HEK293 (cell line): ENCODE measurements at regions not wholly inside any gene's neighbourhood (a gene's known extent, or its start where the extent isn't known, plus 50 kb on each side); places are given as distances from the start of the nearest gene placed in this dataset.
"Not testable (repeated sequence)": the region's sequence is repeated elsewhere in the genome, so short reads cannot be mapped to it uniquely, and the experiment has no call there.

Experiments
- CTCF ChIA-PET: fragments of 350-600 bp; formaldehyde crosslinking; extraction: SDS; loops from one replicate; lab custom pipeline; 2021; ENCODE audit warnings: antibody characterized with exemption; lab: Yijun Ruan, JAX
- POLR2A ChIA-PET: fragments of 300-600 bp; formaldehyde crosslinking; extraction: SDS; loops from one replicate; lab custom pipeline; 2020; ENCODE audit warnings: antibody characterized with exemption, inconsistent platforms; lab: Yijun Ruan, JAX
- H3K27ac ChIP-seq: fragments of 200-500 bp; sonication (Bioruptor generic); 2 replicates; pipeline ENCODE4 v1.5.1; 2014; ENCODE audit warnings: low read depth, low read length, control low read depth, inconsistent platforms; ENCODE audit errors: extremely low read depth
- H3K36me3 ChIP-seq, 2 experiments: fragments of 200-500 bp in 1 of 2; sonication (Bioruptor generic) in 1 of 2; 1 replicate in 1 of 2; 2 replicates in 1 of 2; pipeline ENCODE4 v1.5.1; 2014 to 2017; ENCODE audit warnings: inconsistent platforms in 2 of 2, low read length in 2 of 2; ENCODE audit not compliant: control insufficient read depth in 2 of 2, insufficient read depth in 1 of 2
- H3K4me1 ChIP-seq: fragments of 200-500 bp; sonication (Bioruptor generic); 2 replicates; pipeline ENCODE4 v1.5.1; 2014; ENCODE audit warnings: mild to moderate bottlenecking, low read length, inconsistent platforms; ENCODE audit not compliant: control insufficient read depth, insufficient read depth
- H3K4me3 ChIP-seq: 2 replicates; pipeline ENCODE4 v1.5.1; 2011; ENCODE audit warnings: low read depth, mild to moderate bottlenecking, control low read depth, low read length, moderate library complexity
- H3K9me3 ChIP-seq: fragments of 200-500 bp; sonication (Bioruptor generic); 2 replicates; pipeline ENCODE4 v1.5.1; 2014; ENCODE audit warnings: low read depth, low read length, inconsistent platforms; ENCODE audit not compliant: control insufficient read depth, insufficient read depth
- IKZF3 ChIP-seq: fragments of 450-650 bp; IDR thresholded peaks from 2 replicates; pipeline ENCODE4 v1.5.0; 2018; ENCODE audit warnings: missing biosample characterization, mild to moderate bottlenecking, missing genetic modification characterization, moderate library complexity
- KLF10 ChIP-seq: fragments of 450-650 bp; IDR thresholded peaks from 2 replicates; pipeline ENCODE4 v1.5.1; 2018; ENCODE audit warnings: missing biosample characterization, mild to moderate bottlenecking, missing genetic modification characterization
- OVOL3 ChIP-seq: fragments of 450-650 bp; formaldehyde crosslinking; IDR thresholded peaks from 2 replicates; pipeline ENCODE4 v1.5.1; 2016; ENCODE audit warnings: missing biosample characterization, missing genetic modification characterization
- PRDM10 ChIP-seq: fragments of 450-650 bp; formaldehyde crosslinking; IDR thresholded peaks from 2 replicates; pipeline ENCODE4 v1.5.1; 2016; ENCODE audit warnings: missing biosample characterization, missing genetic modification characterization
- SETDB1 ChIP-seq: IDR thresholded peaks from one replicate; pipeline ENCODE4 v1.6.1; 2017; ENCODE audit warnings: mild to moderate bottlenecking, low read length, moderate library complexity, mixed read lengths; ENCODE audit not compliant: insufficient read length
- ZBTB44 ChIP-seq: fragments of 450-650 bp; IDR thresholded peaks from 2 replicates; pipeline ENCODE4 v1.5.1; 2018; ENCODE audit warnings: missing biosample characterization, mild to moderate bottlenecking, missing genetic modification characterization
- ZFP69B ChIP-seq: fragments of 450-650 bp; formaldehyde crosslinking; IDR thresholded peaks from 2 replicates; pipeline ENCODE4 v1.5.1; 2016; ENCODE audit warnings: missing biosample characterization, missing genetic modification characterization
- ZNF133 ChIP-seq: fragments of 450-650 bp; formaldehyde crosslinking; IDR thresholded peaks from 2 replicates; pipeline ENCODE4 v1.5.1; 2016; ENCODE audit warnings: missing biosample characterization, missing genetic modification characterization
- ZNF174 ChIP-seq: fragments of 450-650 bp; formaldehyde crosslinking; IDR thresholded peaks from 2 replicates; pipeline ENCODE4 v1.5.0; 2017; ENCODE audit warnings: missing biosample characterization, mild to moderate bottlenecking, missing genetic modification characterization
- ZNF2 ChIP-seq: fragments of 450-650 bp; formaldehyde crosslinking; IDR thresholded peaks from 2 replicates; pipeline ENCODE4 v1.5.1; 2016; ENCODE audit warnings: missing biosample characterization, missing genetic modification characterization
- ZNF202 ChIP-seq: fragments of 450-650 bp; formaldehyde crosslinking; IDR thresholded peaks from 2 replicates; pipeline ENCODE4 v1.5.1; 2016; ENCODE audit warnings: missing biosample characterization, missing genetic modification characterization, borderline replicate concordance
- ZNF266 ChIP-seq: fragments of 450-650 bp; formaldehyde crosslinking; IDR thresholded peaks from 2 replicates; pipeline ENCODE4 v1.5.1; 2016; ENCODE audit warnings: missing biosample characterization, missing genetic modification characterization, low read depth
- ZNF362 ChIP-seq: fragments of 450-650 bp; formaldehyde crosslinking; IDR thresholded peaks from 2 replicates; pipeline ENCODE4 v1.5.1; 2016; ENCODE audit warnings: missing biosample characterization, missing genetic modification characterization
- ZNF426 ChIP-seq: fragments of 450-650 bp; formaldehyde crosslinking; IDR thresholded peaks from 2 replicates; pipeline ENCODE4 v1.5.1; 2017; ENCODE audit warnings: missing biosample characterization, missing genetic modification characterization, mild to moderate bottlenecking, inconsistent platforms, moderate library complexity
- ZNF555 ChIP-seq: fragments of 450-650 bp; formaldehyde crosslinking; conservative IDR thresholded peaks from 2 replicates; pipeline ENCODE4 v1.5.1; 2017; ENCODE audit warnings: missing biosample characterization, mild to moderate bottlenecking, missing genetic modification characterization, inconsistent platforms
- ZNF660 ChIP-seq: fragments of 450-650 bp; IDR thresholded peaks from 2 replicates; pipeline ENCODE4 v1.5.1; 2018; ENCODE audit warnings: missing biosample characterization, mild to moderate bottlenecking, missing genetic modification characterization
- ZNF792 ChIP-seq: fragments of 450-650 bp; formaldehyde crosslinking; IDR thresholded peaks from 2 replicates; pipeline ENCODE4 v1.5.1; 2016; ENCODE audit warnings: missing biosample characterization, missing genetic modification characterization

- no peak for TF ChIP-seq ZNF362
- no peak for TF ChIP-seq ZNF660 (tag by site-specific recombination)
- TF ChIP-seq ZNF2 = no peak
- TF ChIP-seq ZNF426 (tag by site-specific recombination) = no peak
- TF ChIP-seq ZNF174 (tag by site-specific recombination) = no peak
- TF ChIP-seq KLF10 (tag by site-specific recombination) = no peak
Observed at GRCh38 chr2:174673876-174674275, 76.3 kb upstream of the WIPF1 start (continued).

GRCh38 chr2:174673440-174673839 lies 75.8 kb upstream of the WIPF1 start:
- CTCF ChIA-PET = interaction anchor here (0.7 to 2.5 kb wide), 3 partner anchors 13 to 941 kb away, joined by 4 to 9 read pairs (median 5); no protein-coding TSS in a partner anchor
- Histone ChIP-seq H3K9me3 (no peaks in the 10 kb centered on the region), H3K27ac (no peak overlapping the region), H3K4me1 (peaks cover 8% of the 10 kb centered on the region), H3K36me3 (peaks cover 7 to 10% of the 10 kb centered on the region in 2 experiments; a peak in 2 of 3 replicates), H3K4me3 (no peak overlapping the region)
- TF ChIP-seq ZNF792 (tag by site-specific recombination) = no peak
- no peak for TF ChIP-seq ZBTB44 (tag by site-specific recombination)
- TF ChIP-seq ZFP69B (tag by site-specific recombination) = no peak
- TF ChIP-seq IKZF3 (tag by site-specific recombination) = no peak
- no peak for TF ChIP-seq ZNF266
- TF ChIP-seq PRDM10 = no peak
- POLR2A ChIA-PET = no interaction called here

GRCh38 chr2:174671532-174671931 lies 73.9 kb upstream of the WIPF1 start:
- POLR2A ChIA-PET, CTCF ChIA-PET, H3K27ac ChIP-seq, H3K4me3 ChIP-seq, H3K4me1 ChIP-seq, H3K36me3 ChIP-seq, H3K9me3 ChIP-seq: not testable (repeated sequence)
- peak; percentile 55 for TF ChIP-seq SETDB1

GRCh38 chr2:174670446-174670845 lies 72.8 kb upstream of the WIPF1 start:
- H3K9me3 ChIP-seq = no peaks in the 10 kb centered on the region
- H3K4me3 ChIP-seq = no peak overlapping the region
- H3K4me1 ChIP-seq = 0 out of 2 replicates have a peak, but pooled peaks cover 3% of the 10 kb centered on the region
- no peak overlapping the region for H3K27ac ChIP-seq
- CTCF ChIA-PET = interaction anchor here (0.7 kb wide), 2 partner anchors 116 to 1461 kb away, joined by 3 to 4 read pairs; no protein-coding TSS in a partner anchor
- POLR2A ChIA-PET = no interaction called here
- H3K36me3 ChIP-seq = peaks cover 2 to 7% of the 10 kb centered on the region in 2 experiments; a peak in 2 of 3 replicates
- TF ChIP-seq ZNF202 (tag by site-specific recombination) (no peak), ZNF133 (tag by site-specific recombination) (peak; percentile 48; the same call in 1 of the 2 replicates), OVOL3 (tag by site-specific recombination) (no peak), ZNF555 (tag by site-specific recombination) (no peak)
- TF ChIP-seq, all 188 proteins: peak for 1
